HFFc6 (cell line): ENCODE measurements at regions not wholly inside any gene's neighbourhood (a gene's known extent, or its start where the extent isn't known, plus 50 kb on each side); places are given as distances from the start of the nearest gene placed in this dataset.

ENCODE experiments used
- DNase-seq: peaks from one replicate; pipeline ENCODE4 v3.0.0-alpha.2; 2018
- H3K27ac Mint-ChIP-seq: 2 replicates; pipeline ENCODE4 v1.8.0; 2020; ENCODE audit warnings: mild to moderate bottlenecking, mixed read lengths
- H3K27me3 Mint-ChIP-seq: 2 replicates; pipeline ENCODE4 v1.8.0; 2021; ENCODE audit warnings: mild to moderate bottlenecking, moderate library complexity, mixed read lengths; ENCODE audit not compliant: insufficient read depth
- H3K36me3 Mint-ChIP-seq: 2 replicates; pipeline ENCODE4 v1.8.0; 2021; ENCODE audit warnings: low read depth, mixed read lengths
- H3K4me1 Mint-ChIP-seq: 2 replicates; pipeline ENCODE4 v1.8.0; 2020; ENCODE audit warnings: low read depth, mixed read lengths
- H3K4me3 Mint-ChIP-seq: 2 replicates; pipeline ENCODE4 v1.8.0; 2020; ENCODE audit warnings: mild to moderate bottlenecking, moderate library complexity, mixed read lengths
- H3K9me3 Mint-ChIP-seq: 2 replicates; pipeline ENCODE4 v1.8.0; 2020; ENCODE audit warnings: mild to moderate bottlenecking, mixed read lengths
- TF ChIP-seq, protein P1 (sequence below): fragments of 200-600 bp; sonication (generic); IDR thresholded peaks from 2 replicates; pipeline ENCODE4 v1.5.0; 2021; ENCODE audit warnings: antibody characterized with exemption, mild to moderate bottlenecking

DNA sequence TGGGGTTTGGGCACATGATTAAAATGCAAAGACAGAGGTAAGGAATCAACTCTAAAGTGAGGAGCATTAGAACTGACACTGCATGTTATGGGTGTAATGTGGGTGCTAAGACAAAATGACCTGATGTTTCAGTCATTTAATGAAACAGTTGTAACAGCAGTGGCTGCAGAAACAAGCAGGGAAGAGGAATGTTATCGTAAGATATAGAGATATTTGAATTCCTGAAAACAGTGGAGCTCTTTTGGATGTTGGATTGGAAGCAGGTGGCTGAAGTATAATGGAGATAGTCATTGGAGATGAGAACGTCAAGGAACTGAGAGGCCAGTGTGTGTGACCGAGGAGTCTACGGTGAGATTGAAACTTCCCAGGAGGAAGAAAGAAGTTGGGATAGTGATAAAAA, 1065.2 kb downstream of the ZPLD1 start:
- DNase-seq, result no peak
- Mint-ChIP-seq H3K4me1 (no peaks in the 10 kb centered on the region), H3K27me3 (no peaks in the 10 kb centered on the region), H3K36me3 (no peaks in the 10 kb centered on the region), H3K4me3 (no peak overlapping the region), H3K27ac (no peak overlapping the region), H3K9me3 (peaks cover 29% of the 10 kb centered on the region)
- TF ChIP-seq, protein P1, sequence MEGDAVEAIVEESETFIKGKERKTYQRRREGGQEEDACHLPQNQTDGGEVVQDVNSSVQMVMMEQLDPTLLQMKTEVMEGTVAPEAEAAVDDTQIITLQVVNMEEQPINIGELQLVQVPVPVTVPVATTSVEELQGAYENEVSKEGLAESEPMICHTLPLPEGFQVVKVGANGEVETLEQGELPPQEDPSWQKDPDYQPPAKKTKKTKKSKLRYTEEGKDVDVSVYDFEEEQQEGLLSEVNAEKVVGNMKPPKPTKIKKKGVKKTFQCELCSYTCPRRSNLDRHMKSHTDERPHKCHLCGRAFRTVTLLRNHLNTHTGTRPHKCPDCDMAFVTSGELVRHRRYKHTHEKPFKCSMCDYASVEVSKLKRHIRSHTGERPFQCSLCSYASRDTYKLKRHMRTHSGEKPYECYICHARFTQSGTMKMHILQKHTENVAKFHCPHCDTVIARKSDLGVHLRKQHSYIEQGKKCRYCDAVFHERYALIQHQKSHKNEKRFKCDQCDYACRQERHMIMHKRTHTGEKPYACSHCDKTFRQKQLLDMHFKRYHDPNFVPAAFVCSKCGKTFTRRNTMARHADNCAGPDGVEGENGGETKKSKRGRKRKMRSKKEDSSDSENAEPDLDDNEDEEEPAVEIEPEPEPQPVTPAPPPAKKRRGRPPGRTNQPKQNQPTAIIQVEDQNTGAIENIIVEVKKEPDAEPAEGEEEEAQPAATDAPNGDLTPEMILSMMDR, result no peak

DNA sequence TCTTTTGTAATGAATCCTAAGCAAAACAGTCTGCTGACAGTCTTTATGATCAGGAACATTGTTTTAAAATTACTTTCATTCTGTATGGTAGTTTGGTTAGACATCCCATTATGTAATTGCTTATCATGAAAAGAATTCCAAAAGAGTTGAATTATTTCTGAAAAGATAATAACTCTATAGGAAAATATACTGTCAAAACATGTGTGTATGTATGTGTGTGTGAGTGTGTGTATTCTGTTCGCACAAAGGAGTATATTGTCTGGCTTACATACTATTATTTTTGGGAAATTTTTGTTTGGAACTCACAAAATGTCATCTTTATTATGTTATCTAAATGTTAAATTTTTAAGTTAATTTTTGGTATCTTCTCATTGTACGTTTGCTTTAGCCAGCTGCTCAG, 1075.9 kb downstream of the ZPLD1 start:
- Mint-ChIP-seq H3K4me1 (no peaks in the 10 kb centered on the region), H3K27ac (no peak overlapping the region), H3K27me3 (no peaks in the 10 kb centered on the region), H3K9me3 (peaks cover 29% of the 10 kb centered on the region), H3K36me3 (no peaks in the 10 kb centered on the region), H3K4me3 (no peak overlapping the region)
- TF ChIP-seq, protein P1, result no peak
- DNase-seq, result no peak

DNA sequence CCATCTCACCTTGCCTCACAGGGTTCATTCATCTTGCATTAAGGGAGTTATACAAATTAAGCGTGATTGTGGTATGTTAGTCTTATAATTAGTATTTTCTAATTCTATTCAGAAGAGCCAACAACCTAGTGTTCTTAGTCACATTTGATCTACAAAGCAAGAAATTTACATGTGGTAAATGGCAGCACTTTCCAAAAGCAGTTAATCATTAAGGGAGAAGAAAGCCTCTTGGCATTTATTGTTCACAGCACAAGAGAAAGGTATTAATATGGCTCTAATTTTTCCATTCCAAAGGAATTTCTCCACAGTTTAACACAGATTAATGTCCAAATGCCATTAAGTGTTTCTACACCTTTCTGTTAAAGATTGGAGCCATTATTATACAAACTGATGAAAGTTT, 1077.1 kb downstream of the ZPLD1 start:
- TF ChIP-seq, protein P1, result no peak
- no peak overlapping the region for H3K27ac Mint-ChIP-seq
- DNase-seq, result no peak
- H3K9me3 Mint-ChIP-seq, result peaks cover 20% of the 10 kb centered on the region
- H3K36me3 Mint-ChIP-seq, result no peaks in the 10 kb centered on the region
- no peak overlapping the region for H3K4me3 Mint-ChIP-seq
- H3K27me3 Mint-ChIP-seq, result no peaks in the 10 kb centered on the region
- no peaks in the 10 kb centered on the region for H3K4me1 Mint-ChIP-seq

DNA sequence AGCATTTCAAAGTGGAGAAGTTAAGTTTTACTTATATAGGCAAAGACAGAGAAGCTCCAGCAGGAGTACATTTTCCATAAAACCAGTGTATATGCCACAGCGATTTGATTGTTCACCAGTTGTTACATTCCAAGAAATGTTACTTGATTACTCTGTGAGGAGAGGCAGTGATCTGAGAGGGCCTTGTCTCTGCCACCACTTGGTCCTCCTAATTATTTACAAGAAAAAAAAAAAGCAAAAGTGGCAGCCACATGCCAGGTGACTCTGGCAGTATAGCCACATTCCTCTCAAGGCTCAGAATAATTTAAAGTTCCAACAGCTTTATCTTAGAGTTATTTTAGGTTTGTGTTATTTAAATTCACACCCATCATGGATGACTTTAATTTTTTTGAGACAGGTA, 1077.8 kb downstream of the ZPLD1 start:
- Mint-ChIP-seq H3K36me3 (no peaks in the 10 kb centered on the region), H3K9me3 (peaks cover 27% of the 10 kb centered on the region), H3K27me3 (no peaks in the 10 kb centered on the region), H3K4me3 (no peak overlapping the region), H3K27ac (no peak overlapping the region), H3K4me1 (no peaks in the 10 kb centered on the region)
- TF ChIP-seq, protein P1, result no peak
- no peak for DNase-seq

DNA sequence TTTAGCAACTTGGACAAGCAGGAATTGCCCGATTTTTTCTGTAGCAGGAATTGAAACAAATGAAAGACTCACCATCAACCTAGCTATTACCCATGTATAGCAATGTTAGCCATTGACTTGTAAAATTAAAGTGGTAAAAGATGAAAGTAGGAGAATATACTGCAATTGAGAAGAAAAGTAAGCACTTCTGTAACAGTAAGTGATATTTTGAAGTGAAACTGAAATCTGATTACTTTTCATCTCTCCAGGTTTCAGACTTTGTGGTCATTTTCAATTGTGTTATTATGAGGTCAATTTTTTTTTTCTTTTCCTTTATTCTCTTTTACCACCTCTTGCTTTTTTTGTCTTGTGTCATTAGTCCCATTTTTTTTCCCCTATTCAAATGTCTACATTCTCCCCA, 1078.2 kb downstream of the ZPLD1 start:
- Mint-ChIP-seq H3K4me1 (no peaks in the 10 kb centered on the region), H3K27me3 (no peaks in the 10 kb centered on the region), H3K9me3 (peaks cover 29% of the 10 kb centered on the region), H3K4me3 (no peak overlapping the region), H3K36me3 (no peaks in the 10 kb centered on the region), H3K27ac (no peak overlapping the region)
- TF ChIP-seq, protein P1, result no peak
- DNase-seq, result no peak

DNA sequence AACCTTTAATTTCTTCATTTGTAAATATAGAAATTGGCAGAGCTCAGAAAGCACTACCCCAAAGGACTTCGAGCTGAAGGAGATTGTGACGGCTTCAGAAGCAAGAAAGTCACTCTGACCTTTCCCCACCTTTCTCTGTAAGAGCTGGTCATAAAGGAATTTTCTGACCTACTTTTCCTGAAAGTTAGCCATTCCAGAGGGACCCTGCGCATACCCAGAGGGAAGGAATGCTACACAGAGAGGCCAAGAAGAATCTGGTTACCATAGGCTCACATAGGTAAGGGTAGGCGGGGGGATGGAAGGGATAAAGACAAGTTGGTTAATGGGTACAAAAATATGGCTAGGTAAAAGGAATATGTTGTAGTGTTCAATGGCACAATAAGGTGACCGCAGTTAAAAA, 1080.3 kb downstream of the ZPLD1 start:
- Mint-ChIP-seq H3K36me3 (no peaks in the 10 kb centered on the region), H3K27me3 (no peaks in the 10 kb centered on the region), H3K4me3 (no peak overlapping the region), H3K9me3 (peaks cover 38% of the 10 kb centered on the region), H3K4me1 (no peaks in the 10 kb centered on the region), H3K27ac (no peak overlapping the region)
- TF ChIP-seq, protein P1, result no peak
- no peak for DNase-seq
